NCI-H510A treated with DMSO at 0.1 percent for 48 hours (cell line): ENCODE measurements at regions not wholly inside any gene's neighbourhood (a gene's known extent, or its start where the extent isn't known, plus 50 kb on each side); places are given as distances from the start of the nearest gene placed in this dataset.
A peak's percentile ranks its signal among the peaks of the same experiment; 100 is the strongest.

Experiments
- DNase-seq: peaks from one replicate; lab custom pipeline; 2025; lab: John Stamatoyannopoulos, UW

DNA sequence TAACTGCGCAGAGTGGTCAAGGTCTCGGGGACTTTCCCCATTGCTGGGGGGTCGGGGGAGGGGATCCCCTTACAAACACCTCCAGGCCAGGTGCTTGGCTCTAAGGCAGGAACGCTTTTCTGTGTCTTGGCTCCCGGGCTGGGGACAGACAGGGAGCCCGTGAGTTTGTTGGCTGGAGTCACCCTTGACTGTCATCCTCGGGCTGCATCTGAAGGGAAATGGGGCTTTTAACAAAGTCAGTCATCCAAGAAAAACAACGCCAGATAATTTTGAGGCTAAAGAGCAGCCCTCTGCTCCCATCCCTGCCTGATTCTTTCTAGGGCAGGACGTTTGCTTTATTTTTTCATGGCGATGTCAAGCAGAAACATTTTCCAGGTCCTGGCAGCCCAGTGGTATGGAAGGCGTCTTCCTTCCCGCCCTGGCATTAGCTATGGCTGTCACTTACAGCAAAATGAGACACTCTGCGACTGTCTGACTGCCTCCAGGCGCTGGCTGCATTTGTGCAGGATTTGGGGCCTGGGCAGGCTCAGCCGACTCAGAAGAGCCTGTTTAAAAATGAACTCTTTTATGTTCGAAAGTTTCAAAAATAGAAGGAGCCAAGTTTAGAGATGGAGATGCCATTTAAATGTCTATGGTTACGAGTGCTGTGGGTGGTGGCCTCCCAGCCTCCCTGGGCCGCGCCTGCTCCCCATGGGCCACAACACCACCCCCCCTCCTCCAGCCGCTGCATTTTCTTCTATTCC lies 54.7 kb upstream of the TNS3 start:
- no peak for DNase-seq

DNA sequence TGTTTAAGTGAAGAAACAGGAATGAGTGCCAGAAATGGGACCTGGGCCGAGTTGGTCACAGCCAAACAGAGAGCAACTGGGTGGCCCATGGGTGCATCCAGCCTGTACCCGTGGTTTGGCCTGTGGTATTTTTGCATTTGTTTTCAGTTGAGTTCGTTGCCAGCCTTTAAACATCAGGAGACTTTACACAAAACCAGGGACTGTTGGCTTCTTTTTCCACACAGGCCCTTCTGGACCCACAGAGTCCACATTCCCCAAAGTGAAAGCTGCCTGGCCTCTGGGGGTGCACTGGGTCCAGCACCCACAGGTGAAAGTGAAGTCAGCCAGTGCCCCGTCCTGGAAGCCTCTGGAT lies 54.1 kb upstream of the TNS3 start:
- no peak for DNase-seq

DNA sequence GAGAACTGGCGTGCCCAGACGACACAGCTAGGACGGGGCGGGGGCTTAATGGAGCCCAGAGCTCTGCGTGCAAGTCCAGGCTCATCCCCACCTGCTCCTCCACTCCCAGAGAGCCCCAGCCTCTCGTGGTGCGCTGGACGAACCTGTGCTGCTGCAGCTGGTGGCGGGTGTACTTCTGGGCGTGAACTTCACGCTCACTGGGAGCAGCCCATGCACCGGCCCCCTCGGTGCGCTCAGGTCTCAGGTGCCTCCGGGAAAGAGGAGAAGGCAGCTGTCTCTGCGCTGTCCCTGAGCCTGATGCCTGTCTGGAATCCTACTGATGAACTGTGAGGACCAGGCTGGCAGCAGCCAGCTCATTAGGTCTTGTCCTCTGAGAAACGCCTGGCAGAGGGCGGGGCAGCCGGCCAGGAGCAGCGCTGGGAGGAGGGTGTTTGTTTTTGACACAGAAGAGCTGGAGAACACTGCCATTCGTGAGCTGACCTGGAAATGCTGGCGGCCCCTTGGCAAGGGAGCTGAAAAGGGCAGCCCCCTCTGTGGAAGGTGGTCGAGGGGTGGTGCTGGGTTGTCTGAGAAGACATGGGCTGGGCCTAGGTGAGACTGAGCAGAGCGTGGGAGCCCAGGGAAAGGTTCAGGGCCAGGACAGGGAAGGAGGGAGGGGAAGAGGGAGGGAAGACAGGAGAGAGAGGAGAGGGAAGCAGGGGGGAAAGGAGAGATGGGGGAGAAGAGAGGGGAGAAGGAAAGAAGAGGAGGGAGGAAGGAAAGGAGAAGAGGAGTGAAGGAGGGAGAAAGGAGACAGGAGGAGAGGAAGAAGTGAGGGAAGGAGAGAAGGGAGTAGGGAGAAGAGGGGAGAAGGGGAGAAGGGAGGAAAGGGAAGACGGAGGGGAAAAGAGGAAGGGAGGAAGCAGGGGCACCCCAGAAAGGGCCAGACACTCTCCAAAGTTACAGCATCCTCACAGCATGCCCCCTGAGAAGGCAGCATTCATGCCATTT lies 53.5 kb upstream of the TNS3 start:
- DNase-seq, result peak; percentile 94

DNA sequence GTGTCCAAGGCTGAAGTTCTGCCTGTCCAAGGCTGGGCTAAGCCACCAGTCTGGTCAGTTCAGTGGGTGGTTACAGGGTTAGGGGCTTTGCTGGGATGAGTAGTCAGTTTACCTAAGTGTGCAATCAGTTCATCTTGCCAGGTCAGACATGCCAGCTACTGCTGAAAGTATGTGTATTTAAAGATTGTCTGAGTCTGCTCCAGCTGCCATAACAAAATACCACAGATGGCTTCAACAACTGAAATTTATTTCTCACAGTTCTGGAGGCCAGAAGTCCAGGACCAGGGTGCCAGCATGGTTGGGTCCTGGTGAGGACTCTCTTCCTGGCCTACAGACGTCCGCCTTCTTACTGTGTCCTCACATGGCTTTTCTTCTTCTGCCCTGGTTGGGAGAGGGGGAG lies 52.4 kb upstream of the TNS3 start:
- no peak for DNase-seq

DNA sequence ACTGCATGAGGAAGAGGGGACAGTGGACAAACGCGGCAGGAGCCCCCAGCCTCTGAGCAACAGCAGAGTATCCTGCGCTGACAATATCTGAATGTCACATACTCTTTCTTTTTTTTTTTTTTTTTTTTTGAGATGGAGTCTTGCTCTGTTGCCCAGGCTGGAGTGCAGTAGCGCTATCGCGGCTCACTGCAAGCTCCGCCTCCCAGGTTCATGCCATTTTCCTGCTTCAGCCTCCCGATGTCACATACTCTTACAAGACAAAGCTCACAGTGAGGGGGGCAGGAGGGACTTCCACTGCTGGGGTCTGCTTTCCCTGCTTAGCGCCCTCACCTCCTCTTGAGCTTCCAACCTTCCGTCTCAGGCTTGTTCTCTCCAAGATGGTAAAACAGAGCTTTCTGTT lies 51.2 kb upstream of the TNS3 start:
- no peak for DNase-seq
